ENCODE measurements at regions not wholly inside any gene's neighbourhood (a gene's known extent, or its start where the extent isn't known, plus 50 kb on each side); places are given as distances from the start of the nearest gene placed in this dataset.
A peak's percentile ranks its signal among the peaks of the same experiment; 100 is the strongest.

DNA sequence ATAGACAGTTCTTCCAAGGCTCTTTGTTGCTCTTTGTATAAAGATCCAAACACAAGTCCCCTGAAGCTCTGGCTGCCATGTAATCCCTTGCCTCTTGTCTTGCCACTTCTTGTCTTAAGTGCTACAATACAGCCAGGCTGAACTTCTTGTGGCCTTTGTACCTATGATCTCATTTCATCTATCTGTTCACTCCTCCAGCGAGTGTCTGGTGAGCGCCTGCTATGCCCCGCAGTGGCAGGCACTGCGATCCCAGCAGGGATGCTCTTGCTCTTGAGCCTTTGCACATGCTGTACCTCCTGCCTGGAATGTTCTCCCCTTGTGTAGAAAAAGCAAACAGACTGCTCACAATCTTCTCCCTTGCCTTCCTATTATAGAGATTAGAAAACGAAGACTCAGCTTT, 81.9 kb upstream of the ADPGK start:
- Histone ChIP-seq H3K36me3 (no peaks in the 10 kb centered on the region), H3K4me1 (replicated peaks) (no peaks in the 10 kb centered on the region), H3K9me3 (no peaks in the 10 kb centered on the region), H3K4me3 (no peak overlapping the region), H3K27ac (peak overlapping the region in 1 of 2 donors; percentile 23), H3K27me3 (replicated peaks; ENCODE audit: insufficient read depth) (no peaks in the 10 kb centered on the region)
- peak; percentile 22 for TF ChIP-seq POLR2AphosphoS5 (IDR thresholded peaks at IDR 0.05)
- no peak for TF ChIP-seq CTCF (IDR thresholded peaks at IDR 0.05)
- 74% methylated on average over 5 of the region's 5 CpGs for WGBS
- intact Hi-C loops (cut with DNase I) = no loop called here
- DNase-seq (ENCODE audit: low spot score) = no peak

GRCh38 chr15:72864681-72865080, 81.1 kb upstream of the ADPGK start:
- H3K9me3 ChIP-seq = no peaks in the 10 kb centered on the region
- H3K4me3 ChIP-seq = no peak overlapping the region
- H3K27ac ChIP-seq = no peak overlapping the region
- no peaks in the 10 kb centered on the region for H3K27me3 ChIP-seq (replicated peaks; ENCODE audit: insufficient read depth)
- intact Hi-C loops (cut with DNase I) = no loop called here
- TF ChIP-seq POLR2A (IDR thresholded peaks at IDR 0.05) = no peak
- no peak for TF ChIP-seq CTCF (IDR thresholded peaks at IDR 0.05)
- 97% methylated on average over 4 of the region's 4 CpGs for WGBS
- H3K36me3 ChIP-seq = no peaks in the 10 kb centered on the region
- no peaks in the 10 kb centered on the region for H3K4me1 ChIP-seq (replicated peaks)
- DNase-seq (ENCODE audit: low spot score) = no peak

GRCh38 chr15:72861354-72861910, 77.9 kb upstream of the ADPGK start:
- intact Hi-C loops (cut with DNase I) = no loop called here
- no peaks in the 10 kb centered on the region for H3K9me3 ChIP-seq
- no peaks in the 10 kb centered on the region for H3K27me3 ChIP-seq (replicated peaks; ENCODE audit: insufficient read depth)
- WGBS = 95% methylated on average over 2 of the region's 2 CpGs
- H3K4me1 ChIP-seq (replicated peaks) = no peaks in the 10 kb centered on the region
- no peak overlapping the region for H3K4me3 ChIP-seq
- DNase-seq (ENCODE audit: low spot score) = no peak
- TF ChIP-seq POLR2AphosphoS5 (IDR thresholded peaks at IDR 0.05) (no peak), POLR2A (IDR thresholded peaks at IDR 0.05) (no peak), CTCF (IDR thresholded peaks at IDR 0.05) (no peak)
- no peak overlapping the region for H3K27ac ChIP-seq
- no peaks in the 10 kb centered on the region for H3K36me3 ChIP-seq

DNA sequence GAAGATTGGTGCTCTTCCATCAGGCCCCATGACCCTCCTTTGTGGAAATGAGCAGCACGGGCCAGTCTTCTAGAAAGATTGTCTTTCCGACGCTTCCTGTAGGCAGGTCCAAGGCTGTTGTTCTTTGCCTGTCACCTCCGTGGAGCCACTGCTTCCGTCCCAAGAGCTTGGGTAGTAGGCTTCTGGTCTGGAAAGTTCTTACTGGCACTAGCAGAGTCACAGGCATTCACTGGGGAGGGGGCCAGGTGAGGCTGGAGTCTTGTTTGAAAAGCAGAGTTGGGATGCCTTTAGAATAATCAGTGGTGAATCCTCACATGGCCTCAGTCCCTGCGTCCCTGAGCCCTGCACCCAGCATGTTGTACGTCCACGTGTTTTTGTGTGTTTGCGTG, 76.2 kb upstream of the ADPGK start:
- H3K4me3 ChIP-seq = no peak overlapping the region
- TF ChIP-seq CTCF (IDR thresholded peaks at IDR 0.05) (no peak), POLR2AphosphoS5 (IDR thresholded peaks at IDR 0.05) (no peak)
- intact Hi-C loops (cut with DNase I) = no loop called here
- H3K4me1 ChIP-seq (replicated peaks) = no peaks in the 10 kb centered on the region
- no peaks in the 10 kb centered on the region for H3K9me3 ChIP-seq
- H3K27me3 ChIP-seq (replicated peaks; ENCODE audit: insufficient read depth) = no peaks in the 10 kb centered on the region
- no peaks in the 10 kb centered on the region for H3K36me3 ChIP-seq
- 89% methylated on average over 9 of the region's 9 CpGs for WGBS
- no peak for DNase-seq (ENCODE audit: low spot score)
- no peak overlapping the region for H3K27ac ChIP-seq

GRCh38 chr15:72859017-72859756, 75.6 kb upstream of the ADPGK start:
- Histone ChIP-seq H3K4me1 (replicated peaks) (no peaks in the 10 kb centered on the region), H3K27me3 (replicated peaks; ENCODE audit: insufficient read depth) (no peaks in the 10 kb centered on the region), H3K4me3 (no peak overlapping the region), H3K27ac (no peak overlapping the region), H3K9me3 (no peaks in the 10 kb centered on the region), H3K36me3 (no peaks in the 10 kb centered on the region)
- intact Hi-C loops (cut with DNase I) = no loop called here
- no peak for TF ChIP-seq POLR2A (IDR thresholded peaks at IDR 0.05)
- TF ChIP-seq POLR2AphosphoS5 (IDR thresholded peaks at IDR 0.05) = no peak
- no peak for TF ChIP-seq CTCF (IDR thresholded peaks at IDR 0.05)
- DNase-seq (ENCODE audit: low spot score) = no peak
- WGBS = 81% methylated on average over 8 of the region's 10 CpGs

Measured in prostate gland (tissue), 2 donors.